Neutrophil (primary cell): ENCODE measurements at regions not wholly inside any gene's neighbourhood (a gene's known extent, or its start where the extent isn't known, plus 50 kb on each side); places are given as distances from the start of the nearest gene placed in this dataset.

Source experiments
- H3K27ac ChIP-seq: fragments of 200-600 bp; sonication (generic); 2 replicates; pipeline ENCODE4 v1.5.1; 2016; ENCODE audit warnings: mild to moderate bottlenecking, moderate library complexity
- H3K27me3 ChIP-seq: fragments of 200-600 bp; sonication (generic); 2 replicates; pipeline ENCODE4 v1.6.0; 2016; ENCODE audit warnings: mild to moderate bottlenecking
- H3K36me3 ChIP-seq: fragments of 200-600 bp; sonication (generic); 2 replicates; pipeline ENCODE4 v1.5.1; 2017
- H3K4me1 ChIP-seq, 2 experiments: fragments of 200-600 bp in 1 of 2; sonication (generic) in 1 of 2; 1 replicate in 1 of 2; 2 replicates in 1 of 2; pipeline versions ENCODE4 v1.5.1 to v1.6.1; 2013 to 2016; ENCODE audit warnings: low read depth in 1 of 2, low read length in 1 of 2, mild to moderate bottlenecking in 1 of 2, moderate library complexity in 1 of 2; ENCODE audit not compliant: control insufficient read depth in 1 of 2, insufficient read depth in 1 of 2
- H3K4me3 ChIP-seq, 2 experiments: fragments of 200-600 bp in 1 of 2; sonication (generic) in 1 of 2; 1 replicate in 1 of 2; 2 replicates in 1 of 2; pipeline ENCODE4 v1.5.1; 2013 to 2016; ENCODE audit warnings: low read depth in 1 of 2, low read length in 1 of 2, mild to moderate bottlenecking in 1 of 2, moderate library complexity in 1 of 2
- H3K9me3 ChIP-seq: fragments of 200-600 bp; sonication (generic); 2 replicates; pipeline ENCODE4 v1.5.1; 2016
- TF ChIP-seq, protein P1 (sequence below): fragments of 200-600 bp; sonication (generic); IDR thresholded peaks from 2 replicates; pipeline ENCODE4 v1.5.1; 2016; ENCODE audit warnings: antibody characterized with exemption

DNA sequence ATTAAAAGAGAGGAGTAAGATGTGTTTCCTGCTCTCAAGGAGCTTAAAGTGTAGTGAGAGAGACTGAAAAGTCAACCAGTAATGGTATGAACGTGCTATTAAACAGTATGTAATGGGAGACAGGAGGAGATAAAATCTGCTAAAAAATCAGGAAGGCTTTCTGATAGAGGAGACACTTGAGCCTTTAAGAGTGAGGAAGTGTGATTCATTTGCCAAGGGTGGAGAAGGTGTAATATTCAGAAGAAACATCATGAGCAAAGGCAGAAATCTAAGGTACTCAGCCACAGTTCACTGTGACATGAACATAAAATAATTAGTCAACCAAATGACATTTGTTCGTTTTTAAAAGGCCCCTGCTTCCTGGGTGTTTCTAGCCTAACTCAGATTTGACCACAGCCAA is 137.8 kb upstream of the SKOR2 start:
- Histone ChIP-seq H3K27me3 (no peaks in the 10 kb centered on the region), H3K4me1 (no peaks in the 10 kb centered on the region), H3K27ac (no peak overlapping the region), H3K36me3 (no peaks in the 10 kb centered on the region), H3K4me3 (no peak overlapping the region), H3K9me3 (no peaks in the 10 kb centered on the region)
- TF ChIP-seq, protein P1, sequence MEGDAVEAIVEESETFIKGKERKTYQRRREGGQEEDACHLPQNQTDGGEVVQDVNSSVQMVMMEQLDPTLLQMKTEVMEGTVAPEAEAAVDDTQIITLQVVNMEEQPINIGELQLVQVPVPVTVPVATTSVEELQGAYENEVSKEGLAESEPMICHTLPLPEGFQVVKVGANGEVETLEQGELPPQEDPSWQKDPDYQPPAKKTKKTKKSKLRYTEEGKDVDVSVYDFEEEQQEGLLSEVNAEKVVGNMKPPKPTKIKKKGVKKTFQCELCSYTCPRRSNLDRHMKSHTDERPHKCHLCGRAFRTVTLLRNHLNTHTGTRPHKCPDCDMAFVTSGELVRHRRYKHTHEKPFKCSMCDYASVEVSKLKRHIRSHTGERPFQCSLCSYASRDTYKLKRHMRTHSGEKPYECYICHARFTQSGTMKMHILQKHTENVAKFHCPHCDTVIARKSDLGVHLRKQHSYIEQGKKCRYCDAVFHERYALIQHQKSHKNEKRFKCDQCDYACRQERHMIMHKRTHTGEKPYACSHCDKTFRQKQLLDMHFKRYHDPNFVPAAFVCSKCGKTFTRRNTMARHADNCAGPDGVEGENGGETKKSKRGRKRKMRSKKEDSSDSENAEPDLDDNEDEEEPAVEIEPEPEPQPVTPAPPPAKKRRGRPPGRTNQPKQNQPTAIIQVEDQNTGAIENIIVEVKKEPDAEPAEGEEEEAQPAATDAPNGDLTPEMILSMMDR, result no peak

DNA sequence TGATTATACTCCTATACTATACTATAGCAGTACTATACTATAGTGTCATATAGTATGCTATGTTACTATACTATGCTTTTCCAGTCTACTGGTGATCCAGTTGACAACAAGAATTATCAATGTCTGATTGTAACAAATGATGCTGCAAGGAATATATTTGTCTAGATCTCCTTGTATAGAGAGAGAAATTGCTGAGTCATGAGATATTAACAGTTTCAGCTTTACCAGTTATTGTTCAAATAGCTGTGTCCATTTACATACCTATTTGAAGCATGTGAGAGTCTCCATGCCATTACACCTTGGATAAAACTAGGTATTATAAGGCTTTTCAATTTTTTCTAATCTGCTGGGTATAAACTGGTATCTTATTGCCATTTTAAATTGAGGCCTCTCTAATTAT is 136.4 kb upstream of the SKOR2 start:
- no peak overlapping the region for H3K4me3 ChIP-seq

DNA sequence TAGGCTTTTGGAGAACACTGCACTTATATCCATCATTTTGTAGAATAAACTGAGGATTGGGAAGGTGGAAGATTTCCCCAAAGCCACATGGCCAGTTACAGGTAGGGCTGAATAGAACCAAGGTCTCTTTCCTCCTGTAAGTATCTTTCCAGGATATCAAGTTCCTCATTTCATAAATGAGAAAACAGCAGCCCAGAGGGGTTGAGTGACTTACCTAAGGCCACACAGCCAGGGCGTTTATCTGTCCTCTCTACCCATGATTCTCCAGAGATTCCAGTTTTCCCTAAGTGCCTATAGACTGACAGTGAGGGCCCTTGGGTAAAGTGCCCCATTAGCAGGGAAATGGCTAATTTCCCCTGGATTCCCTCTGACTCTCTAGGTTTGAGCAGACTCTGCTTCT is 132.3 kb upstream of the SKOR2 start:
- TF ChIP-seq, protein P1, result no peak
- Histone ChIP-seq H3K9me3 (no peaks in the 10 kb centered on the region), H3K4me3 (no peak overlapping the region), H3K27ac (no peak overlapping the region), H3K36me3 (no peaks in the 10 kb centered on the region), H3K4me1 (no peaks in the 10 kb centered on the region), H3K27me3 (no peaks in the 10 kb centered on the region)

More for the DNA sequence above, 136.4 kb upstream of the SKOR2 start:
- Histone ChIP-seq H3K27ac (no peak overlapping the region), H3K4me1 (no peaks in the 10 kb centered on the region), H3K27me3 (no peaks in the 10 kb centered on the region), H3K36me3 (no peaks in the 10 kb centered on the region), H3K9me3 (no peaks in the 10 kb centered on the region)
- TF ChIP-seq, protein P1, result no peak

DNA sequence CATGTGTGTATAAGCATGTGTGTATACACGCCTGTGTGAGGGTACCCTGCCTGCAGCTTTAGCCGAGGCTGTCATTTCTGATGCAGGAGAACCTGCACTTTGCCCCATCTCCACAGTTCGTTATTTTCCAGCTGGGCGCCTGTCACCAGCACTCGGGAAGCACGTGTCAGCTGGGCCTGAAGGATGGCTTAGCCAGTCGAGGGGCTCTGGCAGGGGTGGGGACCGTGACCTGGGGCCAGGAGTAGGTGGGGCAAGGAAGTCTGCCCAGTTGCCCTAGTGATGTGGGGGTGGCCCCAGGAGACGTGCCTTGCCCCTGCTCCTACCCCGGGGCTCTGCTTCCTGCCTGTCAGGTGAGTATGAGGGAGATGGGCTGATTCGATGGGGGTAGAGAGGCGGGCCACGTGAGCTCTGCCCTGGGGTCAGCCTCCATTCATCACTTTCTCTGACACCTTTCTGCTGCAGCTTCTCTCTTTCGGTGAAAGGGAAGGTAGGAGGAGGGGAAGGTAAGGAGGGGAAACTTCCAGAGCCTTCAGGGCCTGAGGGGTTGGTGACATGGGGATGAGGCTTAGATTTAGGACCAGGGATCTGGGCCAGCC is 130.6 kb upstream of the SKOR2 start:
- Histone ChIP-seq H3K36me3 (no peaks in the 10 kb centered on the region), H3K27me3 (no peaks in the 10 kb centered on the region), H3K4me1 (no peaks in the 10 kb centered on the region), H3K4me3 (no peak overlapping the region), H3K9me3 (no peaks in the 10 kb centered on the region), H3K27ac (no peak overlapping the region)
- TF ChIP-seq, protein P1, result no peak

DNA sequence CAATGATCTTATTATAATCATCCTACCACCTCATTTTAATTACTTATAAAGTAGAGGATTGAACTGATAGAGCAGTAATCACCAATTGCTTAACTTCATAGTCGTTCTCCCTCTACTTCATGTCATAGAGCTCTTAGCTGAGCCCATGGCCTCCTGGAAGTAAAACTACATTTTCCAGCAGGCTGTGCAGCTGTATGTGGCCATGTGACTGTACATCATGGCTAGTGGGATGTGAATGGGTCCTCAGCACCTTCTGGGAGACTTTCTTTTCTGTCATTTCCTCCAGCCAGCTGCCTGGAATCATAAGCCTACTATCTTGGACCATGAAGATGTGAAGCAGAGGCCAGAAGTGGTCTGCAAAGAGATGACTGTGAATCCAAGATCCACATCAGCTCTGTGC is 128.7 kb upstream of the SKOR2 start:
- H3K36me3 ChIP-seq, result no peaks in the 10 kb centered on the region
- H3K9me3 ChIP-seq, result no peaks in the 10 kb centered on the region
- H3K27me3 ChIP-seq, result no peaks in the 10 kb centered on the region
- no peak overlapping the region for H3K27ac ChIP-seq
- no peaks in the 10 kb centered on the region for H3K4me1 ChIP-seq
- no peak overlapping the region for H3K4me3 ChIP-seq
- TF ChIP-seq, protein P1, result no peak

DNA sequence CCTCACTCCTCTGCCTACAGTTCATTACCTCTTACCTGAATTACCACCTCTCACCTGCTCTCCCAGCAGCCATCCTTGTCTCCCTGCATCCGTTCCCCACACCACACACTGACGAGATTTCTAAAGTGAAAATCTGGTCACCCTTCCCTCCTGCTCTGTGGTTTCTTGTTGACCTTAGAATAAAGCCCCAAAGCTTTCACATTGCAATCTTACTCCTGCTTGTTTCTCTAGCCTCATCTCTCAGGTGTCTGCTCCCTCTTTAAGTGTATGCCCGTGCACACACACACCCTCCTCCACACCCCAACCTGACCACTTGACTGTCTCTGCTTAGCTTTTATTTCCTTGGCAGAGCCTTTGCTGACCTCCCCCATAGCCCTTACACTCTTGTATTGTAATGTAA is 122.0 kb upstream of the SKOR2 start:
- Histone ChIP-seq H3K9me3 (no peaks in the 10 kb centered on the region), H3K36me3 (no peaks in the 10 kb centered on the region), H3K4me3 (no peak overlapping the region), H3K27me3 (no peaks in the 10 kb centered on the region), H3K27ac (no peak overlapping the region), H3K4me1 (no peaks in the 10 kb centered on the region)
- TF ChIP-seq, protein P1, result no peak
